HG03558 (cell line): ENCODE measurements at regions not wholly inside any gene's neighbourhood (a gene's known extent, or its start where the extent isn't known, plus 50 kb on each side); places are given as distances from the start of the nearest gene placed in this dataset.

Experiments
- ATAC-seq: cut with Tn5 transposase; IDR thresholded peaks from one replicate; pipeline ENCODE4 v1.9.1; 2021; ENCODE audit warnings: moderate number of reproducible peaks; ENCODE audit not compliant: unreplicated experiment; ENCODE audit errors: extremely low read depth

DNA sequence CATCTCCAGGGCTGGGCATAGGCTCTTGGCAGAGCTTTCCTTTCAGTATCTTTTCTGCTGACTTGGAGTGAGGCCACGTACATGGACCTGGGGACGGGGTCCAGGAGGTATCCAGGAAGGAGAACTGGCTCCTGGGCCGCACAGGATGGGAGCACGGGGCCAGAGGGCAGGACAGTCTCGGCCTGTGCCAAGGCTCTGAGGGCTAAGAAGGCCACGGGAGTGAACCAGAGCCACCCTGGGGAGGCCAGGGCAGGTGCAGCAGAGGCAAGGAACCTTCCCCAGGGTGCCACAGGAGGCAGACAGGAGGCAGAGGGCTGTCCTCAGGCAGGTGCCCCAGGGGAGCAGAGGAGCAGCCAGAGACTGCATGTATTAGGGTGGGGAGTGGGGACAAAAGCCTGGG is 50.3 kb downstream of the PLXNA1 start:
- no peak for ATAC-seq

DNA sequence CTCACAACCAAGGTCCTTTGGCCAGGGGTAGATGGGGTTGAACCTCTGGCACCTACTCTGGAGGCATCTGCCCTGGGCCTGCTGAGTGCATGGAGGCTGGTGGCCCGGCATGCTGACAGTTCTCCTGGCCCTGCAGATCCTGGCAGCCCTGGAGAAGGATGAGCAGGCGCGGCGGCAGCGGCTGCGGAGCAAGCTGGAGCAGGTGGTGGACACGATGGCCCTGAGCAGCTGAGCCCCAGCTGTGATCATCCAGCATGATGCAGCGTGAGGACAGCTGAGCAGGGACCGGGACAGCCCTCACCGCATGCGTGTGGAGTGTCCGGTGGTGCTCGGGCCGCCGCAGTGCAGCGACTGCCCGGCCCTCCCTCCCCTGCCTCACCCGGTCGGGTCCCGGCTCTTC is 50.9 kb downstream of the PLXNA1 start:
- no peak for ATAC-seq

DNA sequence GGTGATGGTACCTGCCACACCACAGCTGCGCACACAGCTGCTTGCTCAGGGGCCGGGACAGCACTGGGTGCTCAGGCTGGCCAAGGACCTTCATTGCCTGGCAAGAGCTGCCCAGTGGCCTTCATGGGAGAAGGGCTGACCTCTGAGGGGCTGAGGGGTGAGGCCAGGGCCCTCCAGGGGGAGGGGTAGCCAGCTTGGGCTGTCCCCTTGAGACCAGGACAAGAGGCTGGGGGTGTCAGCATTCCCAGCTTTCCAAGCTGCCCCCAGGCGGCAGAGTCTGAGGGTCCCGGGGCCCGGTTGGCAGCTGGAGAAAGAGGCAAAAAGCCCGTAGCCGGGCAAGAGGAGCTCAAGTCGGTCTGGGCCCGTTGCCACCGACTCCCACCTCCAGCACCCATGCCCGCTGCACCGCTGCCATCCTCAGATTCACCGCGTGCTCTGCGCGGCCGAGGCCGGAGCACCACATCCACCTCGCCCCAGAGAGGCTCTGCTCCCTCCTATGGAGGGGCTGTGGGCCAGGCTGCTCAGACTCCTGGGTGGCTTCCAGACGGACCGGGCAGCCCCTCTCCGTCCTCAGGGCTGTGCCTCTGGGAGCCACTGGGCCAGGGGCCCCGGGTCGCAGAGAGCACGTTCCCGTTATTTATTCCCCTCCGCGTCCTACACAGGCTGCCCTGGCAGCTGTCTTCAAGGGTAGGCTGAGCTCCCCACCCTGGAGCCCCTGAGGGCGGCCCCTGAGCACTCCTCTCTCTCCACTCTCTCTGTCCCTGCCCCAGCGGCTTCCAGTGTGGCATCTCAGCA is 51.5 kb downstream of the PLXNA1 start:
- ATAC-seq = no peak

DNA sequence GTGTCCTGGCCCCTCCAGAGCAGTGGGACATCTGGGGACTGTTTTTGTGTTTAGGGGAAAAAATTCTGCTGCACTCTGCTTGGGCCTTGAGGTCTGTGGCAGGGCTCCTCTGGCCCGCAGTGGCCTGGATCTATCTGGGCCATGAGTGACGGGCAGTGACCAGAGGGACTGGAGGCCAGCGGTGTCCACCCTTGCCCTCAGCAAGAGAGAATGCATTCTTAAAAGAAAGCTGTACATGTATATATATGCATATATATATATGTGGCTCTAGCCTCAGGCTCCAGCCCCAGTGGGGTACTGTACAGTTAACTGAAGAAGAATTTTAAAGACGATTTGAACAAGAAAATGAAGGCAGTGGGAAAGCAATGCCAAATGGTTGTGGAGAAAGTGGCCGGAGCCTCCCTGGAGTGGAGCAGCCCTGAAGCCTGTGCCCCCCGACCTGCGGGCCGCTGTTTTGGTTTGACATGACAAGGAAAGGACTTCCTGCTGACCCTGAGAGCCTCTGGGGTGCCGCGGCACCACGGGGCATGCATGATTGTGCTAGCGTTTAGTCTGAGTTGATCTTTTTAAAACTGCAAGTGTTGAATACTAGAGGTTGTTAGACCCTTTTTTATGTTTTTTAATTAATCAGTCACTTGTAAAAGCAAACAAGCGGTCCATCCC is 52.2 kb downstream of the PLXNA1 start:
- ATAC-seq = no peak

GRCh38 chr3:127035677-127036076 is 52.8 kb downstream of the PLXNA1 start:
- ATAC-seq = no peak

GRCh38 chr3:127036209-127037020 is 53.5 kb downstream of the PLXNA1 start:
- ATAC-seq = no peak

DNA sequence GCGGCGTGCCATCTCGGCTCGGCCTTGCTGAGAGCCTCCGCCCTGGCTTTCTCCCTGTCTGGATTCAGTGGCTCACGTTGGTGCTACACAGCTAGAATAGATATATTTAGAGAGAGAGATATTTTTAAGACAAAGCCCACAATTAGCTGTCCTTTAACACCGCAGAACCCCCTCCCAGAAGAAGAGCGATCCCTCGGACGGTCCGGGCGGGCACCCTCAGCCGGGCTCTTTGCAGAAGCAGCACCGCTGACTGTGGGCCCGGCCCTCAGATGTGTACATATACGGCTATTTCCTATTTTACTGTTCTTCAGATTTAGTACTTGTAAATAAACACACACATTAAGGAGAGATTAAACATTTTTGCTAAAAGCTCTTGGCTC is 54.1 kb downstream of the PLXNA1 start:
- ATAC-seq = no peak

- no peak for ATAC-seq
Observed at GRCh38 chr3:127037418-127037841, 54.5 kb downstream of the PLXNA1 start.

DNA sequence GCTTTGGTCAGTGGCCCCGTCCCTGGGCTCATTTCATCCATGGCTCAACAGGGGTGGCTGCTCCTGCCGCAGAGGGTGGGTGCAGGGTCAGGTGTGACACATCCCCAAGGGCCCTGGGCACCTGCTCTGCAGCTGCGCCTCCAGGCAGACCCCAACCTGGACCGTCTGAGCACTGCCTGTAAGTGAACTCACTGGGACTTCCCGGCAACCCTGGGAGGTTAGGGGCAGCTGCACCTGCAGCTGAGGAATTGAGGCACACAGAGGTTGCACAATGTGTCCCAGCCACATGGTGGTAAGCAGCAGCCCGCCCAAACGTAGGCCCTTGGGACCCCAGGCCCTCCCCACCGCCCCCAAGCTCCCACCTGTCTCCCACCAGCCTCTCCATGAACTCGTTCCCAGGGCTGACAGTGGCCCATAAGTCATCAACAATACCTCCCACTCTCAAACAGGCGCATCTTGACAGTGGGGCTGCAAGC is 55.1 kb downstream of the PLXNA1 start:
- no peak for ATAC-seq

DNA sequence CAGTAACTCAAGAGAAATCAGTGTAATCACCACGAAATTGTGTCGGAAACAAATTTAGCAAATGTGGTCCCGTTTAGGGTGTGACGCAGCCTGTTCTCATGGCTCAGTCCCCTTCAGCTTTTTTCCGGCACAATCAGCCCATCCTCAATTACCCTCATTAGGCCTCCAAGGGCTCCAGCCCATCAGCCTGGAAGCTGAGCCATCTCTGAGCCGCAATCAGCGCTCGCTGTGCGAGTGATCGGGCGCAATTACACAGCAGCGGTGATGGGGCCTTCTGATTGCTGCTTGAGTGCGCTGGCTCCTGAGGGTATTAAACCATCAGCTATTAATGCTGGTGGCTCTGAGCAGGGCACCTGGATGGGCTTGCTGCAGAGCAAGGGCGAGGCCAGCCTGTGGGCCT is 55.6 kb downstream of the PLXNA1 start:
- ATAC-seq = no peak

DNA sequence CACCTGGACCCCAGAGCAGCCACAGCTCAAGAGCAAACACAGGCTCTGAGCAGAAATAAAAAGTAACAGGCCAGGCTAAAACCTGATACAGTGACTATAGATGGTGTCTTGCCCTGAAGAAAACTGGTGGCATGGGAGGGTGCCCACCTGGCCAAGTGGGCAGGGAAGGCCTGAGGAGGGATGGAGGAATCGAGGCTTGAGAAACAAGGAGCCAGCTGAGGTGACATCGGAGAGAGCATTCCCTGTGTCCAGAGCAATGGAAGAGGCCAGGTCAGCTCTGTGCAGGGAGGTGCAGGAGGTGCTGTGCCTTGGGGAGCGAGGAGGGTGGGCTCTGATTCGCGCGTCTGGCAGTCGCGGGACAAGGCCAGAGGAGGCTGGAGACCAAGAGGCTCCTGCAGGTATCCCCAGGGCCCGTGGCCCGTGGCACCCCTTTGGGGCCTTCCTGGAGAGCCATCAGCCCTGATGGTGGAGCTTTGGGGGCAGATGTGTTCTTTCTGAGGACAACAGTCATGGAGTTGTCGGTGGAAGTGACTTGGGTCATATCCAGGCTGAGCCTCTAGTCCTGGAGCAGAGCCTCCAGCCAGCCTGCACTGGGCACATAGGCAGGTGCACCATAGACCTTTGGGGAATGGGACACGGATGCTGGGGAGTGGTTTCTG is 56.1 kb downstream of the PLXNA1 start:
- ATAC-seq = no peak

GRCh38 chr3:127039719-127040118 is 56.8 kb downstream of the PLXNA1 start:
- ATAC-seq = no peak

GRCh38 chr3:127040216-127040615 is 57.3 kb downstream of the PLXNA1 start:
- ATAC-seq = no peak

DNA sequence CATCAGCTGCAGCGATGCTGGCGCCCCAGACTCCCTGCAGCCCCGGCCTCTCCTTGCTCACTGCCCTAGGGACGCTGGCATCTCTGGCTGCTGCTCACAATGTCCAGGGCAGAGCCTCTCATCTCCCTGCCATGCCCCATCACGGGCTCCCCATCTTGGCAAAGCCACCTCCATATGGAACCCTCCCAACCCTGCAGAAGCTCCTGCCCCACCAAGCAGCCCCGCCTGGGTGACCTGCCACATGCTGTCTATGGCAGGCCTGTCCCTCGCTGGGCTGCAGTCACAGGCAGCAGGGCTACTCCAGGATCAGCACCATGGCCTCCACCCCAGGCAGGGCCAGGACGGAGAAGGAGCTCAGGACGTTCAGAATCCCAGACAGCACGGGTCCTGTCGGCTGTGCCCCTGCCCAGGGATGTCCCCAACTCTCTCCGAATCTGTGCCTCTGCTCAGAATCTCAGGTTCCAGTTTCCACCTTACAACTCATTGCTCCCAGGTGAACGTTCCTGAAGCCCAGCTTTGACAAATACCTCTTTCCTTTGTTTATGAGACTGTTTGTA is 58.4 kb downstream of the PLXNA1 start:
- no peak for ATAC-seq

- no peak for ATAC-seq
Observed at GRCh38 chr3:127041933-127042332, 59.0 kb downstream of the PLXNA1 start.

DNA sequence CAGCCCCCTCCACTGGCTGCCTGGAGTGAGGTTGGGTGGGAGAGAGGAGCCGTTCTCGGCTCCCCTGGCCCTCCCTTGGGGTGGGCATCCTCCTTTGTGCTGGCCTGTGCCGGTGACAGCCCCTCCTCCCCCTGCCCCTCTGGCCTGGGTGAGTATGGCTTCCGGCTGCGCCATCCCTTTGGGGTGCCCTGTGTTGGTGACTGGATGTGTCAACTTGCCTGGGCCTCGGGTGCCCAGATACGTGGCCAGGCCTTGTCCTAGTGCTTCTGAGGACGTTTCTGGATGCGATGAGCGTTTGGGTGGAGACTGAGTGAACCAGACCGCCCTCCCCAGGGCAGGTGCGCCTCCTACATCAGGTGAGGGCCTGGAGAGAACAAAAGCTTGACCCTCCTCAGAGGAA is 59.7 kb downstream of the PLXNA1 start:
- no peak for ATAC-seq

- no peak for ATAC-seq
Observed at GRCh38 chr3:127043041-127043641, 60.2 kb downstream of the PLXNA1 start.

DNA sequence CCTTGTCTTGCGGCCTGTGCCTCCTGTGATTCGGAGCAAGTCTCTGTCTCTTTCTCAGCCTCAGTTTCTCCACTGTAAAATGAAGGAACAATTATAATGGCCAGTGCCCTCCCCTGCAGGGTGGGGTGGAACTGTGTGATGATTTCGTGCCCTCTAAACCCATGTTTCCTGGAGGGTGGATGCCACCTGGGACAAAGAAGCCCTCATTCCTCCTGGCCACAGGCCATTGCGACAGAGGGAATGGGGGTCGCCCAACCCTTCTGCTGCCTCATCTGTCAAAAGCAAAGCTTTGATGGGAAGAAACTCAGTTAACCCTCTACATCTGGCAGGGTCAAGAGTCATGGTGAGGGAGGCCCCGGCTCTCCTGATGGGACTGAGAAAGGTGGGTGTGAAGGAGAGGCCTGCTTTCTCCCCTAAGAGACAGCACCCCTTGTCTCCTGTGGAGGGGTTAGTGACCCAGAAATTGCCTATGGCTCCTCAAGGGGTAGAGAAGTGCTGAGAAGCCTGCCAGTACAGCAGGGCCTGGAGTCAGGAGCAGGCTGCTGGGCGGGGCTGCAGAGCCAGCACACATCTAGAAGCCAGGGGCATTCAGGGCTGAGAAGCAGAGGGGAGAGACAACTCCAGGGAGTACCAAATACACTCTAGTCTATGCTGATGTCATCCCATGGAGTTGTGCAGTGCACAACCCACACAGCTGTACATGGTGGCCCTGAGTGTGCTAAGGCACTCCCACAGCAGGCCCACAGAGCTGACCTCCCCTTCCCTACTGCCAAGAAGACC is 61.0 kb downstream of the PLXNA1 start:
- ATAC-seq = no peak

- ATAC-seq = no peak
Observed at GRCh38 chr3:127044996-127045395, 62.1 kb downstream of the PLXNA1 start.
